Spinal cord (tissue), 9 donors: ENCODE measurements at regions not wholly inside any gene's neighbourhood (a gene's known extent, or its start where the extent isn't known, plus 50 kb on each side); places are given as distances from the start of the nearest gene placed in this dataset.

Source experiments
- DNase-seq, 6 donors: peaks; one replicate each; pipeline versions ENCODE4 v3.0.0 to v3.0.0-alpha.2; 2013 to 2015; ENCODE audit warnings: low spot score in 6 of 6, low read depth in 4 of 6
- H3K27ac ChIP-seq: one replicate; pipeline ENCODE4 v1.5.1; 2013; ENCODE audit warnings: low read depth, low read length, control low read depth
- H3K27me3 ChIP-seq: one replicate; pipeline ENCODE4 v1.6.1; 2013; ENCODE audit warnings: low read length; ENCODE audit not compliant: control insufficient read depth, insufficient read depth
- H3K36me3 ChIP-seq: one replicate; pipeline ENCODE4 v1.6.1; 2013; ENCODE audit warnings: low read length; ENCODE audit not compliant: control insufficient read depth, insufficient read depth
- H3K4me1 ChIP-seq: one replicate; pipeline ENCODE4 v1.6.1; 2013; ENCODE audit warnings: low read length; ENCODE audit not compliant: control insufficient read depth, insufficient read depth
- H3K4me3 ChIP-seq: one replicate; pipeline ENCODE4 v1.5.1; 2013; ENCODE audit warnings: low read depth, low read length, control low read depth
- H3K9me3 ChIP-seq: one replicate; pipeline ENCODE4 v1.6.1; 2013; ENCODE audit warnings: low read length; ENCODE audit not compliant: control insufficient read depth, insufficient read depth
- WGBS: methylation state at CpG from one replicate; pipeline ENCODE4 v1.1.5; 2013; ENCODE audit warnings: missing lambda C conversion rate; ENCODE audit not compliant: insufficient coverage; 5-methylcytosine and 5-hydroxymethylcytosine counted together
- donor health status: healthy.

- Histone ChIP-seq H3K9me3 (no peaks in the 10 kb centered on the region), H3K27me3 (peaks cover 6% of the 10 kb centered on the region), H3K4me1 (no peaks in the 10 kb centered on the region), H3K36me3 (no peaks in the 10 kb centered on the region), H3K27ac (no peak overlapping the region), H3K4me3 (no peak overlapping the region)
- DNase-seq: no peak
- 91% methylated on average over 6 of the region's 6 CpGs for WGBS
These were observed 128.9 kb upstream of the TMEM164 start for GRCh38 chrX:109873983-109874382.

- H3K36me3 ChIP-seq: no peaks in the 10 kb centered on the region
- no peaks in the 10 kb centered on the region for H3K9me3 ChIP-seq
- no peak overlapping the region for H3K4me3 ChIP-seq
- H3K4me1 ChIP-seq: no peaks in the 10 kb centered on the region
- no peak overlapping the region for H3K27ac ChIP-seq
- no CpG with 5 or more reads among the region's 2 CpGs for WGBS
- DNase-seq: no peak
- peaks cover 6% of the 10 kb centered on the region for H3K27me3 ChIP-seq
These were observed 128.4 kb upstream of the TMEM164 start for GRCh38 chrX:109874548-109874947.

- Histone ChIP-seq H3K27ac (no peak overlapping the region), H3K9me3 (no peaks in the 10 kb centered on the region), H3K27me3 (peaks cover 9% of the 10 kb centered on the region), H3K4me1 (no peaks in the 10 kb centered on the region), H3K36me3 (no peaks in the 10 kb centered on the region), H3K4me3 (no peak overlapping the region)
- WGBS: 91% methylated on average over 26 of the region's 30 CpGs
- no peak for DNase-seq
These were observed 127.1 kb upstream of the TMEM164 start for GRCh38 chrX:109875831-109876230.

GRCh38 chrX:109878236-109878635 lies 124.7 kb upstream of the TMEM164 start:
- Histone ChIP-seq H3K9me3 (no peaks in the 10 kb centered on the region), H3K4me1 (no peaks in the 10 kb centered on the region), H3K27me3 (peaks cover 7% of the 10 kb centered on the region), H3K4me3 (no peak overlapping the region), H3K36me3 (no peaks in the 10 kb centered on the region), H3K27ac (no peak overlapping the region)
- 63% methylated on average over 1 of the region's 2 CpGs for WGBS
- no peak for DNase-seq

GRCh38 chrX:109879991-109880390 lies 122.9 kb upstream of the TMEM164 start:
- DNase-seq: no peak
- H3K27me3 ChIP-seq: peaks cover 4% of the 10 kb centered on the region
- H3K4me1 ChIP-seq: no peaks in the 10 kb centered on the region
- H3K9me3 ChIP-seq: no peaks in the 10 kb centered on the region
- H3K4me3 ChIP-seq: no peak overlapping the region
- H3K27ac ChIP-seq: no peak overlapping the region
- no peaks in the 10 kb centered on the region for H3K36me3 ChIP-seq
- WGBS: no CpG with 5 or more reads among the region's 2 CpGs

- no peak for DNase-seq
- Histone ChIP-seq H3K36me3 (no peaks in the 10 kb centered on the region), H3K4me3 (no peak overlapping the region), H3K27ac (no peak overlapping the region), H3K9me3 (no peaks in the 10 kb centered on the region), H3K27me3 (peaks cover 4% of the 10 kb centered on the region), H3K4me1 (no peaks in the 10 kb centered on the region)
- 72% methylated on average over 2 of the region's 2 CpGs for WGBS
These were observed 122.3 kb upstream of the TMEM164 start for GRCh38 chrX:109880629-109881028.

- DNase-seq: peak in 2 of 6 donors; percentile 22 to 48
- no peak overlapping the region for H3K27ac ChIP-seq
- no peaks in the 10 kb centered on the region for H3K4me1 ChIP-seq
- no peak overlapping the region for H3K4me3 ChIP-seq
- H3K36me3 ChIP-seq: no peaks in the 10 kb centered on the region
- no peaks in the 10 kb centered on the region for H3K9me3 ChIP-seq
- H3K27me3 ChIP-seq: peaks cover 12% of the 10 kb centered on the region
- WGBS: 91% methylated on average over 1 of the region's 4 CpGs
These were observed 116.7 kb upstream of the TMEM164 start for GRCh38 chrX:109886122-109886761.

GRCh38 chrX:109889289-109890006 lies 113.5 kb upstream of the TMEM164 start:
- peak in 2 of 6 donors; percentile 9 to 54 for DNase-seq
- Histone ChIP-seq H3K27me3 (peaks cover 10% of the 10 kb centered on the region), H3K4me3 (no peak overlapping the region), H3K4me1 (no peaks in the 10 kb centered on the region), H3K27ac (no peak overlapping the region), H3K9me3 (no peaks in the 10 kb centered on the region), H3K36me3 (no peaks in the 10 kb centered on the region)
- no CpG with 5 or more reads among the region's 4 CpGs for WGBS

- WGBS: 71% methylated on average over 3 of the region's 3 CpGs
- peaks cover 10% of the 10 kb centered on the region for H3K27me3 ChIP-seq
- no peak overlapping the region for H3K4me3 ChIP-seq
- H3K9me3 ChIP-seq: no peaks in the 10 kb centered on the region
- H3K4me1 ChIP-seq: no peaks in the 10 kb centered on the region
- H3K36me3 ChIP-seq: no peaks in the 10 kb centered on the region
- no peak for DNase-seq
- no peak overlapping the region for H3K27ac ChIP-seq
These were observed 112.6 kb upstream of the TMEM164 start for GRCh38 chrX:109890300-109890699.

- peaks cover 10% of the 10 kb centered on the region for H3K27me3 ChIP-seq
- no peak overlapping the region for H3K4me3 ChIP-seq
- no peaks in the 10 kb centered on the region for H3K36me3 ChIP-seq
- DNase-seq: peak in 2 of 6 donors; percentile 54 to 78
- no peaks in the 10 kb centered on the region for H3K9me3 ChIP-seq
- H3K27ac ChIP-seq: no peak overlapping the region
- no peaks in the 10 kb centered on the region for H3K4me1 ChIP-seq
- 6% methylated on average over 4 of the region's 7 CpGs for WGBS
These were observed 111.9 kb upstream of the TMEM164 start for GRCh38 chrX:109890910-109891502.
